ENCODE measurements at regions not wholly inside any gene's neighbourhood (a gene's known extent, or its start where the extent isn't known, plus 50 kb on each side); places are given as distances from the start of the nearest gene placed in this dataset.
"Not testable (repeated sequence)": the region's sequence is repeated elsewhere in the genome, so short reads cannot be mapped to it uniquely, and the experiment has no call there.

GRCh38 chr9:97773091-97773490 lies 76.0 kb upstream of the XPA start:
- no peak for DNase-seq (ENCODE audit: low read depth)

- DNase-seq (ENCODE audit: low read depth), result no peak
Measured at GRCh38 chr9:97773723-97774122, 76.6 kb upstream of the XPA start.

GRCh38 chr9:97774673-97775072 lies 77.5 kb upstream of the XPA start:
- DNase-seq (ENCODE audit: low read depth), result no peak

- not testable (repeated sequence) for DNase-seq (ENCODE audit: low read depth)
Measured at GRCh38 chr9:97778740-97779139, 74.3 kb upstream of the FOXE1 start.

- DNase-seq (ENCODE audit: low read depth), result no peak
Measured at GRCh38 chr9:97779608-97780007, 73.4 kb upstream of the FOXE1 start.

- DNase-seq (ENCODE audit: low read depth), result no peak
Measured at GRCh38 chr9:97781902-97782301, 71.1 kb upstream of the FOXE1 start.

- DNase-seq (ENCODE audit: low read depth), result no peak
Measured at GRCh38 chr9:97786341-97786740, 66.7 kb upstream of the FOXE1 start.

GRCh38 chr9:97787551-97787950 lies 65.5 kb upstream of the FOXE1 start:
- no peak for DNase-seq (ENCODE audit: low read depth)

GRCh38 chr9:97788763-97789663 lies 64.0 kb upstream of the FOXE1 start:
- DNase-seq (ENCODE audit: low read depth), result no peak

GRCh38 chr9:97790542-97790941 lies 62.5 kb upstream of the FOXE1 start:
- DNase-seq (ENCODE audit: low read depth), result no peak

- no peak for DNase-seq (ENCODE audit: low read depth)
Measured at GRCh38 chr9:97791542-97791941, 61.5 kb upstream of the FOXE1 start.

GRCh38 chr9:97793067-97793466 lies 60.0 kb upstream of the FOXE1 start:
- DNase-seq (ENCODE audit: low read depth), result no peak

- DNase-seq (ENCODE audit: low read depth), result no peak
Measured at GRCh38 chr9:97794666-97795065, 58.4 kb upstream of the FOXE1 start.

- not testable (repeated sequence) for DNase-seq (ENCODE audit: low read depth)
Measured at GRCh38 chr9:97796176-97796575, 56.9 kb upstream of the FOXE1 start.

GRCh38 chr9:97801180-97801579 lies 51.8 kb upstream of the FOXE1 start:
- no peak for DNase-seq (ENCODE audit: low read depth)

- DNase-seq (ENCODE audit: low read depth), result no peak
Measured at GRCh38 chr9:97802276-97802675, 50.8 kb upstream of the FOXE1 start.

- DNase-seq (ENCODE audit: low read depth), result peak; percentile 69
Measured at GRCh38 chr9:97803167-97804058, 49.6 kb upstream of the FOXE1 start.

Data from activated T-cell treated with anti-CD3 and anti-CD28 coated beads for 1 hour (primary cell).